DMS 273 (cell line): ENCODE measurements at regions not wholly inside any gene's neighbourhood (a gene's known extent, or its start where the extent isn't known, plus 50 kb on each side); places are given as distances from the start of the nearest gene placed in this dataset.
A peak's percentile ranks its signal among the peaks of the same experiment; 100 is the strongest.
"Not testable (repeated sequence)": the region's sequence is repeated elsewhere in the genome, so short reads cannot be mapped to it uniquely, and the experiment has no call there.

ENCODE experiments used
- DNase-seq: peaks from one replicate; lab custom pipeline; 2025; ENCODE audit not compliant: unreplicated experiment; lab: John Stamatoyannopoulos, UW

DNA sequence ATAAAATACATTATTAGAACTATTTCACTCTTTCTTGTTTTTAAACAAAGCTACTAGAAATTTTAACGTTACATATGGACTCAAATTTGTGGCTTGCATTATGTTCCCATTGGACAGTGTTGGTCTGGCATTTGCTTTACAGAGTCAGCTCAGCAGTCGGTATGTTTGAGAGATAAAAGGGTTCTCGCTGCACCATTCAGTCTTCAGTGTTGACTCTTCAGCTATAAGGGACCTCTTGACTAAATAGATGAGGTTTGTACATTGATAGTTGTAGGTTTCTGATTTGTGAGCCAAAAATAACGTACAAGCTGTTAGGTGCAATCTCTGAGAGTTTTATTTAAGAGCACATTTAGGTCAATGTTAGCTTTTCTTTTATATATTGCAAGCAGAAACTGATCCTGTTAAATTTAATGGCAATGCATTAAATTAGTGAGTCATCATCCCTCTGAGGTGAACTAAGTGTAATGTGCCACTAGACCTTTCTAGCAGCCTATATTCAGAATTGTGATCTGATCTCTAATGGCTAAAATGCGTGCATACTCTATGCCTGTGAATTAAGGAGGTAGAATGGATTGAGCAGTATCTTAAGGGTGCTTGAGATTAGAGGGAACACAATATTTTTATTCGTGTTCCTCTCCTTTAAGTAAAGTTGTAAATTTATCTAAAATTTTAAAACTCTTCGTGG lies 485.6 kb upstream of the SYNCRIP start:
- DNase-seq = peak; percentile 38

GRCh38 chr6:86122086-86122485 lies 479.4 kb upstream of the SYNCRIP start:
- DNase-seq = no peak

DNA sequence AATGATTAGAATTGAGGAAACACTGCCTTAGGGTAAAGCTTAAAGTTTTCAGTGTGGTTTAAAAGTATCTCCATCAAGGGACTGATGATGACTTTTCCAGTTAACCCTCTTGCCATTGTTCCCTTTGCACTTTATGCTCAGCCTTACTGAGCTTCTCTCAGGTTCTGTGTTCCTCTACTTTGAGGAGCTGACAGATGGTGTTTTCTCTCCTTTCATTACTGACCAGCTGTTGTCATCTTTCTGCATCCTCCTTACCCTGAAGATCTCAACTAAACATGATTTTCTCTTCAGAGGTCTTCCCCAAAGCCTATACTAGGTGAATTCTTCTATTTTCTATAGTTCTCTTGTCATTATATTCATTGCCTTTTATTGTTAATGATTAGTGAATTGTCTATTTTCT lies 475.6 kb upstream of the SYNCRIP start:
- DNase-seq = peak; percentile 88

- peak; percentile 70 for DNase-seq
Observed at GRCh38 chr6:86107985-86108384, 465.3 kb upstream of the SYNCRIP start.

DNA sequence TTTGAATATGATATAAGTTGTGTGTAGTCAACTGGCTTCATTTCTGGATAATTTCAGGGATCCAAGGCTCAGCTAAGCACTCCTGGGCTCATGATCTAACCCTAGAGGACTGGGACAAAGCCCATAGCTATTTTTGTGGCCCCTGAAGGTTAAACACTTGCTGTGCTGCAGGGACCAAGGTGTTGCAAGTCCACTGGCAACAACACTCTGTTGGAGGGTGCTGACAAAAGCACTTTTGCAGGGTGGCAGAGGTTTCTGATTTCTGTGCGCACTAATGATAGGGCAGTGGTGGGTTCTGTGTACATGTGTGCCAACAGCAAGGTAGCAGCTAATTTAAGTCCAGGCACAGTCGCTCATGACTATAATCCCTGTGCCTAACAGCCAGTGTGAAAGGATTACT lies 445.3 kb upstream of the SYNCRIP start:
- no peak for DNase-seq

DNA sequence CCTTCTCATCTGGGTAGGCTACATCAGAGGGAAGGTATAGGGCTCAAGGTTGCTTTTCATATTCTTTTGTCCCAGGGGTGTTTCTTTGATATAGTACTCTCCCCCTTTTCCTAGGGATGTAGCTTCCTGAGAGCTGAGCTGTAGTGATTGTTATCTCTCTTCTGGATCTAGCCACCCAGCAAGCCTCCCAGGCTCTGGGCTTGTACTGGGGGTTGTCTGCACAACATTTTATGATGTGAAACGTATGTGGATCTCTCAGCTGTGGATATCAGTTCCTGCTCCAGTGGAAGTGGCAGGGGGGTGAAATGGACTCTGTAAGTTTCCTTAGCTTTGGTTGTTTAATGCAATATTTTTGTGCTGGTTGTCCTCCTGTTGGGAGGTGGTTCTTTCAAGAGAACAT lies 437.3 kb upstream of the SYNCRIP start:
- no peak for DNase-seq

DNA sequence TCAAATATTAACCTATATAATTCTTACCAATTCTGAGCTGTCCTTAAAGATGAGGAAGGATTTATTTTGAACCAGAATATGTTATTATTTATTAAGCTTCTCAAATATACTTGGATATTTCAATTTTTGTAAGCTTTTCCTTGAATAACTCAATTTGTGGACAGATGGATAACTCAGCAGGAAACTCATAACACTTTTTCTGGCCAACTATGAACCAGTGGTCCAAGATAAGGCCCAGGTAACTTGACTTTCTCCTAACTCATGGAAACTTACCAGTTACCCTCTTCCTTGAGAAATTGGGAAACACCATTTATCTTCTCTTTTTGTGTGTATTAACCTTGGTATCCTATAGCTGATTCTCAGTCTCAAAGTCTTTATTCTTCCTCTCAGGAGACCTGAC lies 427.5 kb upstream of the SYNCRIP start:
- DNase-seq = no peak

DNA sequence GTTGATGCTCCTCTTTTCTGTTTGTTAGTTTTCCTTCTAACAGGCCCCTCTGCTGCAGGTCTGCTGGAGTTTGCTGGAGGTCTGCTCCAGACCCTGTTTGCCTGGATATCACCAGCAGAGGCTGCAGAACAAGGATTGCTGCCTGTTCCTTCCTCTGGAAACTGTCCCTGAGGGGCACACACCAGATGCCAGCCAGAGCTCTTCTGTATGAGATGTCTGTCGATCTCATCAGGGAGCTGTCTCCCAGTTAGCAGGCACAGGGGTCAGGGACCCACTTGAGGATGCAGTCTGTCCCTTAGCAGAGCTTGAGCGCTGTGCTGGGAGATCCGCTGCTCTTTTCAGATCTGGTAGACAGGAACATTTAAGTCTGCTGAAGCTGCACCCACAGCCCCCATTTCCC lies 422.3 kb upstream of the SYNCRIP start:
- DNase-seq = peak; percentile 15

DNA sequence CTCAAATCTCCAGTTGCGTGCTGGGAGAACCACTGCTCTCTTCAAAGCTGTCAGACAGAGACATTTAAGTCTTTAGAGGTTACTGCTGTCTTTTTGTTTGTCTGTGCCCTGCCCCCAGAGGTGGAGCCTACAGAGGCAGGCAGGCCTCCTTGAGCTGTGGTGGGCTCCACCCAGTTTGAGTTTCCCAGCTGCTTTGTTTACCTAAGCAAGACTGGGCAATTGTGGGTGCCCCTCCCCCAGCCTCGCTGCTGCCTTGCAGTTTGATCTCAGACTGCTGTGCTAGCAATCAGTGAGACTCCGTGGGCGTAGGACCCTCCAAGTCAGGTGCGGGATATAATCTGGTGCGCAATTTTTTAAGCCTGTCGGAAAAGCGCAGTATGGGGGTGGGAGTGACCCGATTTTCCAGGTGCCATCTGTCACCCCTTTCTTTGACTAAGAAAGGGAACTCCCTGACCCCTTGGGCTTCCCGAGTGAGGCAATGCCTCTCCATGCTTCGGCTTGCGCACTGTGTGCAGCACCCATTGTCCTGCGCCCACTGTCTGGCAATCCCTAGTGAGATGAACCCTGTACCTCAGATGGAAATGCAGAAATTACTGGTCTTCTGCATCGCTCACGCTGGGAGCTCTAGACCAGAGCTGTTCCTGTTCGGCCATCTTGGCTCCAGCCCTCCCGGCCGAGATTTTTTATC lies 414.8 kb upstream of the SYNCRIP start:
- not testable (repeated sequence) for DNase-seq

DNA sequence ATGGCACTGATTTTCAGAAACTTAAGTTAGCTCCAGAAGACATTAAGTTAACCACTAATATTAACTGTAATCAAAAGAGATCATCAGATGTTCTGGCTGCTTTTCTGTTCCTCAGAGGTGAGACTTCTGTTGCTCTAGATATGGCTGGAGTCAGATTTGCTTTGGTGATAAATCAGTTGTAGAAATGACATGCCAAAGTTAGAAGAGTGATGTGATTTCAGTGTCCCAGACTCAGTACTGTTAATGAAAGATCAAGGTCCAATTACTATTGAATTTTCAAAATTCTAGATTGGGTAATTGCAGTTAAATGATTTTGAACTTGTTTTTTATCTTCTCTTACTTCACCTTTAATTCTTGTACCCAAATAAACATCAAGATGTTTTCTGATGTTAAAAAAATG lies 402.4 kb upstream of the SYNCRIP start:
- no peak for DNase-seq

- DNase-seq = no peak
Observed at GRCh38 chr6:86042214-86042613, 399.5 kb upstream of the SYNCRIP start.

GRCh38 chr6:86031713-86032112 lies 389.0 kb upstream of the SYNCRIP start:
- DNase-seq = no peak

DNA sequence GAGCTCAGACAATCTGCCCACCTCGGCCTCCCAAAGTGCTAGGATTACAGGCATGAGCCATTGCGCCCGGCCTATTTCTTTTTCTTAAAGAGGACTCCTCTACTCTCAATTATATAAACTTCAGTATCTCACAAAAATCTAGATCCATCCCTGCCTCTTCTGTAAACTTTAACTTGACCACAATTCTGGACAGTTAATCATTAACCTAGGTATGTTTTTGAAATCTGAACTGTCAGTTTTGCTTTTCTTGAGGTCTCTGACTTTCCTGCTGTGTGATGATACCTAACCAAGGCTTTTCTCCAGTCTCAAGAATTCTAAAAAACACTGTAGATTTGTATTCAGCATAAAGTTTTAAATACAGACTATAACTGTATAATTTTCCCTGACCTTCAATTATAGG lies 388.2 kb upstream of the SYNCRIP start:
- DNase-seq = no peak

DNA sequence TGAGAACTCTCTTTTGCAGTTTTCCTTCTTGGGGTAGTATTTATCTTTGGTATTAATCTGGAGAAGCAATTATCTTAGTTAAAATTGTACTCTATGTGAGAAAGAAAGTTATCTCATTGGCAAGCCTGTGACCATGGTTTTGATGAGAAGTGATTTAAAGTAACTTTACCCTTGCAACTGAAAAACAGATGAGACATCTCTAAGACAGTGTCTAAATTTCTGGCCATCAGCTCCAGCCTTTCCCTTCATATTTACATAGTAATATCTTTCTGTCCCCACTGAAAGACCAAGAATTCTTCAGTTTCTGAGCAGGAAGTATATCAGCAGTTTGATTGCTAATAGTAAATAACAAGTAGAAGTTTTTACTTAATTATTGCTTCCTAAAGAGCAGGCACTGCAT lies 386.1 kb upstream of the SYNCRIP start:
- DNase-seq = no peak

DNA sequence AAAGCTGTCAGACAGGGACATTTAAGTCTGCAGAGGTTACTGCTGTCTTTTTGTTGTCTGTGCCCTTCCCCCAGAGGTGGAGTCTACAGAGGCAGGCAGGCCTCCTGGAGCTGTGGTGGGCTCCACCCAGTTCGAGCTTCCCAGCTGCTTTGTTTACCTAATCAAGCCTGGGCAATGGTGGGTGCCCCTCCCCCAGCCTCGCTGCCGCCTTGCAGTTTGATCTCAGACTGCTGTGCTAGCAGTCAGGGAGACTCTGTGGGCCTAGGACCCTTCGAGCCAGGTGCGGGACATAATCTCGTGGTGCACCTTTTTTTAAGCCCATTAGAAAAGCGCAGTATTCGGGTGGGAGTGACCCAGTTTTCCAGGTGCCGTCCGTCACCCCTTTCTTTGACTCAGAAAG lies 384.2 kb upstream of the SYNCRIP start:
- not testable (repeated sequence) for DNase-seq

DNA sequence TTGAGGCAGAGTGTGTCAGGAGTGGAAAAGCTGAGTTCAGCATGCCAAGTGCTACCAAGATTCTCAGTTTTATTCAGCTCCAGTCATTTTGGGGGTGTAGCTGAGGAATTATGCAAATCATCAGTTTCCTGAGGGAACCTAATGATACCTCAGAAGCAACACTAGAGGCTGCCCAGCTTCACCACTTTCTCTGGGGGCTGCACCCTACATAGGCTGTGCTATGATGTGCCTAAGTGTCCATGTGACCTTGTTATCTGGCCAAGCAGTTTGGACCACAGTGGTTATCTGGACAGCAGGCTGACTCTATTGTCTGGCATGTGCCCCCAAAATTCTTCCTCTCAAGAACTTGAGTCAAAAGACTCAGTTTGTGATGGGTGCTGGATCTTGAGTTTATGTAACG lies 374.6 kb upstream of the SYNCRIP start:
- DNase-seq = no peak

- DNase-seq = no peak
Observed at GRCh38 chr6:86016567-86016966, 373.9 kb upstream of the SYNCRIP start.

GRCh38 chr6:86016077-86016476 lies 373.4 kb upstream of the SYNCRIP start:
- no peak for DNase-seq

DNA sequence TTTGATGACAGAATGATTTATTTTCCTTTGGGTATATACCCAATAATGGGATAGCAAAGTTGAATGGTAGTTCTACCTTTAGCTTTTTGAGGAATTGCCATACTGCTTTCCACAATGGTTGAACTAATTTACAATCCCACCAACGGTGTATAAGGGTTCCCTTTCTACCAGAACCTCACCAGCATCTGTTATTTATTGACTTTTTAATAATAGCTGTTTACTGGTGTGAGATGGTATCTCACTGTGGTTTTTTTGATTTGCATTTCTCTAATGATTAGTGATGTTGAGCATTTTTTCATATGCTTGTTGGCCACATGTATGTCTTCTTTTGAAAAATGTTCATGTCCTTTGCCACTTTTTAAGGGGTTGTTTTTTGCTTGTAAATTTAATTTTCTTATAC lies 370.3 kb upstream of the SYNCRIP start:
- not testable (repeated sequence) for DNase-seq

- no peak for DNase-seq
Observed at GRCh38 chr6:86010915-86011786, 368.5 kb upstream of the SYNCRIP start.

DNA sequence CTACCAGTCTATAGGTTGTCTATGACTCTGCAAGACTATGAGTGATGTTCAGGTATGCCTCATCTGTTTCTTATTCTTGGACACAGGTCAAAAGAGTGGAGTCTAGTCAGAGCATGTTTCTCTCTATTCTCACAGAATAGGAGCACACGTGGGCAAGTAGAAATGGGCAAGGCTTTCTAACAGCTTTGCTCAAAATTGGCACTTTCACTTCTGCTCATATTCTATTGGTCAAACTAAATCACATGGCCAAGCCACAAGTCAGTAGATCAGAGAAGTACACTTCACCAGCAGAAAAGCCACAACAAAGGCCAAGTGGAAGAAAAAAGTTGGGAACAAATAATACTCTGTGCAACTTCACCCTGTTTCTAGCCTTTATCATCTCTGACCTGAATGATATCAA lies 354.5 kb upstream of the SYNCRIP start:
- DNase-seq = no peak

DNA sequence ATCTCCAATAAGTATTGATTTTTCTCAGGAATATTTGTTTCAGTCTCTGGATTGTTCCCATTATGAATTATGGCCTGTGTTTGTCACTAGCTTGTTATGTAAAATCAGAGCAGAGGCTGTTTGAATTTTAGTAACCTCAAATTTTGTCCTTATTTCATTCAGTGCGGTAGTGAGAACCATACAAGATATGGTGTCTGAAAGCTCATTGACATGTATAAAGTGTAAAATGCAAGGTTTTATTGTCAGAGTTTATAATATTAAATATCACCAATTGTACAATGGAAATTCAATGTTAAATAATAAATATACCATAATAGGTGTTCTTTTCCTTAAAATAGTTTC lies 353.3 kb upstream of the SYNCRIP start:
- no peak for DNase-seq
